ENCODE measurements at regions not wholly inside any gene's neighbourhood (a gene's known extent, or its start where the extent isn't known, plus 50 kb on each side); places are given as distances from the start of the nearest gene placed in this dataset.

GRCh38 chr7:27345997-27346396, 103.4 kb downstream of the EVX1 start:
- H3K4me3 ChIP-seq (replicated peaks in 1 of 3; ENCODE audit: insufficient read depth in 1 of 3, low read depth in 2 of 3, low read length in 3 of 3): no peak overlapping the region
- no peak for ATAC-seq
- no peaks in the 10 kb centered on the region for H3K36me3 ChIP-seq (replicated peaks in 1 of 2; ENCODE audit: control insufficient read depth in 1 of 2, insufficient read depth in 2 of 2, low read length in 2 of 2)
- intact Hi-C loops (cut with micrococcal nuclease; ENCODE audit: unreplicated experiment): no loop called here
- H3K9ac ChIP-seq (ENCODE audit: insufficient read depth, low read depth, low read length): no peak overlapping the region
- ChIA-PET CTCF (ENCODE audit: low intra/inter-chr PET ratio, low total read pairs) (no interaction called here), POLR2A (no interaction called here)
- H3K9me3 ChIP-seq (ENCODE audit: low read length): no peaks in the 10 kb centered on the region
- H3K79me2 ChIP-seq (ENCODE audit: insufficient read depth, low read length): no peaks in the 10 kb centered on the region
- DNase-seq (ENCODE audit: low spot score): no peak
- no peak overlapping the region for H2AFZ ChIP-seq (ENCODE audit: low read length)
- H4K20me1 ChIP-seq (ENCODE audit: insufficient read depth, low read length): no peaks in the 10 kb centered on the region
- BruUV-seq (replicated peaks): no TSS peak
- peaks cover 15% of the 10 kb centered on the region for H3K4me1 ChIP-seq (ENCODE audit: insufficient read depth, low read length)
- WGBS (ENCODE audit: low lambda C conversion rate): 41% methylated on average over 8 of the region's 8 CpGs
- H3K27ac ChIP-seq (ENCODE audit: extremely low read length, insufficient read depth, low read length): no peak overlapping the region
- in situ Hi-C loops (cut with HindIII; ENCODE audit: extremely low pct_ligation_motif_present, low pct_unique_long_range_greater_than_20kb): no loop called here
- H3K27me3 ChIP-seq (ENCODE audit: control insufficient read depth in 1 of 2, insufficient read depth in 2 of 2, low read length in 2 of 2): peaks cover 0 to 19% of the 10 kb centered on the region in 2 experiments; a peak in 3 of 5 replicates
- H3K4me2 ChIP-seq (ENCODE audit: low read depth, low read length): no peak overlapping the region
- TF ChIP-seq RBFOX2 (IDR thresholded peaks at IDR 0.05; ENCODE audit: low read depth, low read length) (no peak), SNAI1 (CRISPR knock-in tag; IDR thresholded peaks at IDR 0.05; ENCODE audit: borderline replicate concordance) (no peak), ZNF513 (CRISPR knock-in tag; conservative IDR thresholded peaks at IDR 0.05) (no peak), NR2F2 (IDR thresholded peaks at IDR 0.05; ENCODE audit: borderline replicate concordance, low read depth) (no peak), HNF4G (IDR thresholded peaks at IDR 0.05; ENCODE audit: borderline replicate concordance, low read depth, low read length) (no peak), HNF4G (CRISPR knock-in tag; IDR thresholded peaks at IDR 0.05; ENCODE audit: borderline replicate concordance, low read depth) (no peak)
- TF ChIP-seq, protein P1, sequence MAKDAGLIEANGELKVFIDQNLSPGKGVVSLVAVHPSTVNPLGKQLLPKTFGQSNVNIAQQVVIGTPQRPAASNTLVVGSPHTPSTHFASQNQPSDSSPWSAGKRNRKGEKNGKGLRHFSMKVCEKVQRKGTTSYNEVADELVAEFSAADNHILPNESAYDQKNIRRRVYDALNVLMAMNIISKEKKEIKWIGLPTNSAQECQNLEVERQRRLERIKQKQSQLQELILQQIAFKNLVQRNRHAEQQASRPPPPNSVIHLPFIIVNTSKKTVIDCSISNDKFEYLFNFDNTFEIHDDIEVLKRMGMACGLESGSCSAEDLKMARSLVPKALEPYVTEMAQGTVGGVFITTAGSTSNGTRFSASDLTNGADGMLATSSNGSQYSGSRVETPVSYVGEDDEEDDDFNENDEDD (CRISPR knock-in tag; IDR thresholded peaks at IDR 0.05; ENCODE audit: borderline replicate concordance): no peak
- no peak for FAIRE-seq
